GM19043 (cell line): ENCODE measurements at regions not wholly inside any gene's neighbourhood (a gene's known extent, or its start where the extent isn't known, plus 50 kb on each side); places are given as distances from the start of the nearest gene placed in this dataset.

Experiments used
- ATAC-seq: cut with Tn5 transposase; IDR thresholded peaks from one replicate; pipeline ENCODE4 v1.9.1; 2021; ENCODE audit warnings: low read depth; ENCODE audit not compliant: unreplicated experiment

- ATAC-seq: no peak
These were observed 321.0 kb upstream of the HS6ST1 start for GRCh38 chr2:128639693-128640092.

DNA sequence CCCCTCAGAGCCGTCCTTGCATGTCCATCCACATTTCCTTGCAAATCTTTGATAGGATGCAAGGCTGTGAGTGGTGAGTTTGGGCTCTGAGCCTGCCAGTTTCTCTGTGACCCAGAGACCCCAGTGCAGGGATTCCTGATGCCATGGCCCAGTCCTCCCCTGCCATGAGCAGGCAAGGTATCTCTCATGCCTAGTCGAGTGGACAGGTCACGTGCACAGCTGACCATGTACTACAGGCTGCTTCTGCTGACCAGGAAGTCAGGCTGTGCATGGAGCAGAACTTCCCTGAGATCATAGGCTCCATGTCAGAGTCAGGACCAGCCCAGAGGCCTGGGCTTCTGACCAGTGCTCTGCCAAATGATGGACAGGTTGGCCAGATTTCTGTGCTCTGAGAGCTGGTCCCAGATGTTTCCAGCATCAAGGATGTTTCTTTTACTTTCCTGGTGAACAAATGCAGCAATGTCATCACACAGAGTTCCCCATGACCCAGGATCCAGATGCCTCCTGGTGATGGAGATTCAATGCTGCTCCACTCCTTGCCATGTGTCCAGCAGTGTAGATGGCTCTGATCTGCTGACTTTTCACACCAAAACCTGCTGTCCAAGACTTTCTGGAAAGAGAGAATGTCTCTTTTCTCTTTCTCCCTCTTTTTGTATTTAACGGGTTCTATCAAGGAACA lies 321.6 kb upstream of the HS6ST1 start:
- no peak for ATAC-seq

DNA sequence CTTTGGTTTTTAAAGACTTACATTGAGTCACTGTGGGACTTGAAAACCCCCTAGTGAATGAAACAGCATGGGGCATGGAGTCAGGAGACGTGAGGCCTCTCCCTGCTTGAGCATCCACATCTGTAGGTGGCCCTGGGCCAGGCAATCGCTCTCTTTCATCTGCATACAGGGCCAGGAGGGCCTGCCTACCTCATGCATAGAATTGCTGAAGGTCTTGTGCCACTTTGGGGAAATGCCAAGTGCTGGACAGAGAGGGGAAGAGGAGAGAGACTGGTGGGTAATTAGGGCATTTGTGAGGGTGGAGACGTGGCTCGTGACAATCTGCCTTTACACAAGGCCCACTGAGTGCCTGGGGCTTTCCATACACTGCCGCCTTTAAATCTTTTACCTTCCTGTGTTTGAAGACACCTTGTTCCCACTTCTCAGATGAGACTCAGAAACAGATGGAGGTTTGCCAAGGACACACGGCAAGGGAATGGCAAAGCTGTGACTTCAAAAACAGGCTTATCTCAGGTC lies 322.2 kb upstream of the HS6ST1 start:
- ATAC-seq: no peak

DNA sequence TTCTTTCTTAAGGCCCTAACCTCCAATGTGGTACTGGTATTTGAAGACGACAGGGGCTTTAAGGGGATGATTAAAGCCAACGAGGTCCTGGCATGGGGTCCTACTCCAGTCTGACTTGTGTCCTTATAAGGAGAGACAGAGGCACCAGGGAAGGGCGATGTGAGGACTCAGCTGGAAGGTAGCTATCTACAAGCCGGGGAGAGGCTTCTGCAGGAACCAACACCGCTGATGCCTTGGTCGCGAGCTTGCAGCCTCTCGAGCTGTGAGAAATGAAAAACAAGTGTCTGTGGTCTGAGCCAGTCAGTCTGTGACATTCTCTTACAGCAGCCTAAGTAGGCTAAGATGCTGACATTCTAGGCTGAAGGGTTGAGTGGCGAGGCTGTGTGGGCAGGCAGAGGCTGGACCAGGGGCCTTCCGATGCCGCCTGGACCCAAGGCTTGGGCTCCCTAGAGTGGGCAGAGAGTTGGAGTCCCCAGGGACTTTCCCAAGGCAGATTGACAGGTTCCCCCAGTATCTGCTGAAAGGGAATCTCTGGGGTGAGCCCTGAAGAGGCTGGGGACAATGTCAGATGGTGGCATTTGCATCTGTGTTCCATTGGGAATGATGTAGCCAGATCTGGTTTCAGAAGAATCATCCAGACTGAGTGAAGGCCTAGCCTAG lies 322.9 kb upstream of the HS6ST1 start:
- no peak for ATAC-seq

GRCh38 chr2:128642316-128642715 lies 323.6 kb upstream of the HS6ST1 start:
- no peak for ATAC-seq

DNA sequence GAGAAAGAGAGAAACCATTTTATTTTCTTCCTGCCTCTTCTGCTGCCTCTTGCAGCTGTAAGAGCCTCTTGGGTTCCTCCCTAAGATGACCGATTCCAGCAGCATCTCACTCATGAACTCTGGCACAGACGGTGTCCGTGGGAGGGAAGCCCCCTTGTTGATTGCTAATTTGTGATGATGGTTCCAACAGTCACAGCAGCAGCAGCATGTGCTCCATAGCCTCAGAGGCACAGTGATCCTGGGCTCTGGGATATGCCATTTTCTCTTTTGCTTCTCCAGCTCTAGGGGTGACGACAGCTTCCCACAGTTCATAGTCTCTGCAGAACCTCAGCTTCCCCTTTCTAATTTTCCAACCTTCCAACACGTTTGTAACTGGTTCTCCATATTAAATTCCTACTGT lies 324.2 kb upstream of the HS6ST1 start:
- ATAC-seq: no peak

GRCh38 chr2:128643221-128644065 lies 324.8 kb upstream of the HS6ST1 start:
- ATAC-seq: no peak

DNA sequence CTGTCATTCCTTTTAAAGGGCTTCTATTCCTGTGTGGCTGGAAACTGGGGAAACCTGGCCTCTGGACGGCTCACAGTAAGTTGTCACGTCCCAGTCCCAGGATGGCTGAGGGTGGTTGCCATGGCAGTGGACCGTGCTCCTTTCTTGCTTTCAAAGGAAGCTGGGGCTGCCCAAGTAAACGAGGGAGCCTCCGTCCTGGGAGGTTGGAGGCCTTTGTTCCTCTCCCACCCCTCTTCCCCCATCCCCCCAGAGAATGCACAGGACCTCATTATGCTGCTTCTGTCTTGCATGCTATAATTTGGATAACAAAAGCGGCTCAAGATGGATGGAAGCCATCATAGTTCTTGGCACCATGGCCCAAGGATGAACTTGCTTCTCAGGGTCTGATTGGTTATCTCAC lies 325.5 kb upstream of the HS6ST1 start:
- no peak for ATAC-seq

DNA sequence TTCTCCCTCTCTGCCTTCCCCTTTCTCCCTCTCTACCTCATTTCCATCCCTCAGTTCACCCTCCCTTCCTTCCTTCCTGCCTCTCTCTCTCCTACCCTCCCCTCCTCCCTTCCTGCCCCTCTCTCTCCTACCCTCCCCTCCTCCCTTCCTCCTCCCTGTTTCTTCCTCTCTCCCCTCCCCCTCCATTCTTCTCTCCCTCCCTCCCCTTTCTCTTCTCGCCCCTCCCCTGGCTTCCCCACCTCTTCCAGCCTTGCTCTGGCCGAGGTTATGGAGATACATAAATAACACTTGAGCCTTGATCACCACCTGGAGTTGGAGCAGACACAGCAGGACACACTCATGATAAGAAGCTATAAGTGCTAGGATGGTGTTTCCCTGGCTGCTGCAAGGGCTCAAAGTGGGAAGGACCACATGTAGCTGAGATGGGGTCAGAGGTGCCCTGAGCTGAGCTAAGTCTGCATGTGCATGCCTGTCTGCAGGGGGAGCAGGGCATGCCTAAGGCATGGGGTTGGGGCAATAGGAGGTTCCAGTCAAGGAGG lies 326.1 kb upstream of the HS6ST1 start:
- ATAC-seq: no peak

DNA sequence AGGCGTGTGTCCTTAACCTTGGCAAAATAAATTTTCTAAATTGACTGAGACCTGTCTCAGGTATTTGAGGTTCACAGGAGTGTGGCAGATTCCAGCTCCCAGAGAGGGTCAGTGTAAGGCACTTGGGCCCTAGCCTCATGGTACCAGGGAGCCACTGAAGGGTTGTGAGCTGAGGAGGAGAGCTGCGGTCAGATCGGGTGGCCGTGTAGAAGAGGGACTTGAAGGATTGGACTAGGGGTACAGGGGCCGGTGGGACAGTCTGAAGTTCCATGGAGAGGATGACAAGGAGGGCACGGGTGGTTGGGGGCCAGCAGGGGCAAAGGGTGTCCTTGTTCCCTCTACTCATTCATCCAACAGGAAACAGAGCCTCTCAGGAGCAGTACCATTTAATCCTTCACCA lies 327.0 kb upstream of the HS6ST1 start:
- no peak for ATAC-seq

DNA sequence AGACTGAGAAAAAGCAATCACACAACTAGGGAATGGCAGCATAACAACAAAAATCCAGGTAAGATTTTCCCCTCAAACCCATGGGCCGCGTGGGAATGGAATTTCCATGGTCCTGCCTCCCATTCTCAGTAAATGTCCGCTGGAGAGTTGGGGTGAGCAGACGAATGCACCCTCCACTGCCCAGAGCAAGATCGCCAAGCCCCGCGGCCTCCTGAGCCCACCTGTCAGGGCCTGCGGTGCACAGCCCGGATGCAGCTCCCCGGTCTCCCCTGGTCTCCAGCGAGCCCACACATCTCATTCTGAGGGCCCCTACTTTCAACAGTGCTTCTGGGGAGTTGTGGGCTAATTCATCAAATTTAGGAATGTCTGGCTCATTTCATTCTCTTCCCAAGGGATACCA lies 327.4 kb upstream of the HS6ST1 start:
- ATAC-seq: no peak

DNA sequence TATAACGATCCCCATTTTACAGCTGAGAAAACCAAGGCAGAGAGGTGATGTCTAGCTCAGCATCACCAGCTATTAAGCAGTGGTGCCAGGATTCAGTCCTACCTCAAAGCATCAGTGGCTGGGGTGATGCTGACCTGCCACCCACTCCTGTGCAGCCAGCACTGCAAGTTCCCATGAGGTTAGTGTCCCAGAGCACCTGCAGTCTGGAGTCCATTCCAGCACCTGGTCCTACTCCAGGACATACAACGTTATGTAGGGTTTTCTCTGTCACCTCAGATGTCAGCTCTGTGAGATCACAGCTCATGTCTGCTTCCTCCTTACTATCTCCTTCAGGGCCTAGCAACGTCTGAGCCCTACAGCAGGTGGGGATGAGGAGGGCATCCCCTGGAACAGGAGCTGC lies 328.0 kb upstream of the HS6ST1 start:
- no peak for ATAC-seq

- no peak for ATAC-seq
These were observed 332.3 kb upstream of the HS6ST1 start for GRCh38 chr2:128651000-128651399.

- no peak for ATAC-seq
These were observed 335.7 kb upstream of the HS6ST1 start for GRCh38 chr2:128654408-128654807.

- ATAC-seq: no peak
These were observed 342.2 kb upstream of the HS6ST1 start for GRCh38 chr2:128660836-128661235.

GRCh38 chr2:128661311-128661710 lies 342.6 kb upstream of the HS6ST1 start:
- no peak for ATAC-seq

GRCh38 chr2:128662051-128662471 lies 343.4 kb upstream of the HS6ST1 start:
- no peak for ATAC-seq

DNA sequence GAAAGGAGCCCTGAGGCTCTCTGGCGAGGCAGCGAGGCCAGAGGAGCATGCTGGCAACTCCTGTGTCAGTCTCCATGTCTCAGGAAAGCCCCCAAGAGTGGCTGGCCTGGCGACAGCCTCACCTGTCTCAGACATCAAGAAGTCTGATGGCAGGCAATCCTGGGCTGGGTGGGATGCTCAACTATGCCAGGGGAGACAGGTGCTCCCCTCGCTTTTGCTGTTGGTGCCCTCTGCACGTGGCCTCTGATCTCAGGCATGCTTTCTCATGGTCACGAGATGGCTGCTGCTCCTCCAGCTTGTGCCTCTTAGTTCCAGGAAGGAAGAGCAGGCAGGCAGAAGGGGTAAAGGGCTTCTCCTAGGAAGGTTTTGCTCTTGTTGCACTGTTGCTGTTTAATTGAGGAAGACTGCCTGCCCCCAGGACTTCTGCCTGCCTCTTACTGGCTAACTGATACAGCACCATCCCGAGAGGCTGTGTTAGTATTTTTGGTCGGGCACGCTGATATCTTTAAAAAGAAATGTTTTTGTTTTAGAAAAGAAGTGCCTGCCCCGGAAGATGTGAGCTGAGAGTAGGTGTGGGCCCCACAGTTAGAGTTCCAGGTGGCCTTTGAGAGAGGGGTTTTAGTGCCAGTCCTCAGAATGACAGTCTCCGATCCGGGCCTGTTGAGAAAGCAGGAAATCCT lies 344.8 kb upstream of the HS6ST1 start:
- ATAC-seq: no peak

DNA sequence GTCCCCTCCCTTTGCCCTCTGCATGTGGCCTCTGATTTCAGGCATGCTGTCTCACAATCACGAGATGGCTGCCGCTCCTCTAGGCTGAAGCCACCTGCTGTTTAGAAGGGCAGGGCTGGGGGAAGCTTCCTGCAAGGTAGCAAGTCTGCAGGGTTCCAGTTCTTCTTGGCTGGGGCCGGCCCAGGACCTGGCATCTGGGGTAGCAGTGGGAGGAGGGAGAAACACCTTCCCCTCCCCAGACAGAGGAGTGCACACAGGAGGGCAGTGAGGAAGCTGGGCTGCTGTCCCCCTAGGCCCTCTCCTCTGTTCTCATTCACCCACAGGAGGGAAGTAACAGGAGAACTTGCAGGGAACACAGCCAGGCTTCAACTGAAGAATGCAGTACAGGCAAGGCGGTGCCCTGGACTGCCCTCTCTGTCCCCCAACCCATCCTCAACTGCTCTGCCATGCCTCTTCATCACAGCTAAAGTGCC lies 345.9 kb upstream of the HS6ST1 start:
- ATAC-seq: no peak

DNA sequence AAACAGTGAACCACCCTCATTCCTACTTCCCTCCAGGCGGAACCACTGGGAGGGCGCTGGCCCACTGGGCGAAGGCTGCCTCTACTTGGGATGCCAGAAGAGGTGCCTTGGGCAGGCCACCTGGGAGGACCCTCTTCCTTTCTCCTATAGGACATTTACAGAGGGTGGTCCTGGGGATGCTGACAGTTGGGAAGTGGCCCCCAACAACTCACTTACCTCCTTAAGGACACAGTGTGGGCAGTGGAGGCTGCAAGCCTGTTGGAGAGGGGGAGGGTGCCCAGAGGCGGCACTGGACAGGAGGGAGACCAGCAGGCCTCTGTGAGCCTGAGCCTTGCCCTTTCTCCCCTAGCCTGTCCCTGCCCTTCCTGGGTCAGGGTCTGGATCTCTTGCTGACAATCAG lies 346.4 kb upstream of the HS6ST1 start:
- no peak for ATAC-seq
